Astrocyte (in vitro differentiated cells and primary cell): ENCODE measurements at regions not wholly inside any gene's neighbourhood (a gene's known extent, or its start where the extent isn't known, plus 50 kb on each side); places are given as distances from the start of the nearest gene placed in this dataset.
A peak's percentile ranks its signal among the peaks of the same experiment; 100 is the strongest.

Experiments used
- DNase-seq: peaks from one replicate; pipeline ENCODE4 v3.0.0-alpha.2; 2010; ENCODE audit warnings: low read depth
- FAIRE-seq: peaks from 2 replicates; lab custom pipeline; 2011; peaks lifted over from hg19 to GRCh38; lab: Jason Lieb, UNC
- H2AFZ ChIP-seq: 2 replicates; pipeline ENCODE4 v1.6.0; 2012; ENCODE audit warnings: low read depth, low read length, inconsistent platforms
- H3K27ac ChIP-seq: 2 replicates; pipeline ENCODE4 v1.5.1; 2011; ENCODE audit warnings: low read depth, low read length, inconsistent platforms
- H3K27me3 ChIP-seq: 2 replicates; pipeline ENCODE4 v1.6.0; 2011; ENCODE audit warnings: low read length, inconsistent platforms; ENCODE audit not compliant: insufficient read depth
- H3K36me3 ChIP-seq: 2 replicates; pipeline ENCODE4 v1.5.1; 2011; ENCODE audit warnings: low read length, inconsistent platforms; ENCODE audit not compliant: insufficient read depth
- H3K4me1 ChIP-seq: 2 replicates; pipeline ENCODE4 v1.5.1; 2011; ENCODE audit warnings: low read length, inconsistent platforms; ENCODE audit not compliant: insufficient read depth
- H3K4me2 ChIP-seq: 2 replicates; pipeline ENCODE4 v1.6.0; 2012; ENCODE audit warnings: low read length, inconsistent platforms
- H3K4me3 ChIP-seq: 2 replicates; pipeline ENCODE4 v1.5.1; 2011; ENCODE audit warnings: low read depth, mild to moderate bottlenecking, low read length, inconsistent platforms; ENCODE audit not compliant: insufficient read depth
- H3K79me2 ChIP-seq: 2 replicates; pipeline ENCODE4 v1.6.0; 2012; ENCODE audit warnings: mild to moderate bottlenecking, low read length, inconsistent platforms; ENCODE audit not compliant: insufficient read depth
- H3K9ac ChIP-seq: 2 replicates; pipeline ENCODE4 v1.6.0; 2012; ENCODE audit warnings: mild to moderate bottlenecking, low read length, inconsistent platforms
- H3K9me3 ChIP-seq: 2 replicates; pipeline ENCODE4 v1.5.1; 2012; ENCODE audit warnings: low read depth, mild to moderate bottlenecking, low read length, inconsistent platforms; ENCODE audit not compliant: insufficient read depth
- H4K20me1 ChIP-seq: 2 replicates; pipeline ENCODE4 v1.6.0; 2012; ENCODE audit warnings: low read length, inconsistent platforms; ENCODE audit not compliant: insufficient read depth
- H3K27ac Mint-ChIP-seq: one replicate; pipeline ENCODE4 v1.8.0; 2021; ENCODE audit warnings: mild to moderate bottlenecking, mixed read lengths; ENCODE audit not compliant: unreplicated experiment
- H3K27me3 Mint-ChIP-seq: one replicate; pipeline ENCODE4 v1.8.0; 2021; ENCODE audit warnings: low read depth, mixed read lengths; ENCODE audit not compliant: unreplicated experiment
- H3K36me3 Mint-ChIP-seq: one replicate; pipeline ENCODE4 v1.8.0; 2021; ENCODE audit warnings: low read depth, mixed read lengths; ENCODE audit not compliant: unreplicated experiment
- H3K4me1 Mint-ChIP-seq: one replicate; pipeline ENCODE4 v1.8.0; 2021; ENCODE audit warnings: low read depth, mixed read lengths; ENCODE audit not compliant: unreplicated experiment
- H3K4me3 Mint-ChIP-seq: one replicate; pipeline ENCODE4 v1.8.0; 2021; ENCODE audit warnings: mild to moderate bottlenecking, moderate library complexity, mixed read lengths; ENCODE audit not compliant: unreplicated experiment
- H3K9me3 Mint-ChIP-seq: one replicate; pipeline ENCODE4 v1.8.0; 2021; ENCODE audit warnings: mild to moderate bottlenecking, mixed read lengths; ENCODE audit not compliant: unreplicated experiment
- CTCF ChIP-seq: IDR thresholded peaks from 2 replicates; pipeline ENCODE4 v1.5.1; 2011; ENCODE audit warnings: low read depth, mild to moderate bottlenecking, inconsistent platforms, low read length, moderate library complexity; ENCODE audit not compliant: insufficient read depth
- EZH2 ChIP-seq: IDR thresholded peaks from 2 replicates; pipeline ENCODE4 v1.6.1; 2012; ENCODE audit warnings: mild to moderate bottlenecking, low read length, inconsistent platforms; ENCODE audit not compliant: insufficient read depth

- no peak overlapping the region for H2AFZ ChIP-seq
- H3K27ac ChIP-seq = no peak overlapping the region
- no peaks in the 10 kb centered on the region for H3K27me3 ChIP-seq
- no peaks in the 10 kb centered on the region for H3K79me2 ChIP-seq
- Mint-ChIP-seq H3K9me3 (no peaks in the 10 kb centered on the region), H3K36me3 (no peaks in the 10 kb centered on the region), H3K4me1 (peaks cover 19% of the 10 kb centered on the region), H3K27me3 (no peaks in the 10 kb centered on the region), H3K4me3 (no peak overlapping the region), H3K27ac (no peak overlapping the region)
- peak; percentile 91 for DNase-seq
- no peak overlapping the region for H3K4me3 ChIP-seq
- peaks cover 13% of the 10 kb centered on the region for H3K4me1 ChIP-seq
- H4K20me1 ChIP-seq = no peaks in the 10 kb centered on the region
- H3K9me3 ChIP-seq = no peaks in the 10 kb centered on the region
- H3K36me3 ChIP-seq = no peaks in the 10 kb centered on the region
- peak overlapping the region; percentile 29 for H3K4me2 ChIP-seq
- peak; percentile 9 for FAIRE-seq
- no peak for TF ChIP-seq EZH2
- no peak for TF ChIP-seq CTCF
- H3K9ac ChIP-seq = no peak overlapping the region
These were observed 170.3 kb downstream of the ZC3H11B start for GRCh38 chr1:219442611-219443061.

GRCh38 chr1:219441884-219442283 is 171.0 kb downstream of the ZC3H11B start:
- no peak overlapping the region for H3K27ac Mint-ChIP-seq
- no peak overlapping the region for H3K27ac ChIP-seq

More at GRCh38 chr1:219441884-219442283, 171.0 kb downstream of the ZC3H11B start:
- no peaks in the 10 kb centered on the region for H3K9me3 Mint-ChIP-seq
- Histone ChIP-seq H2AFZ (no peak overlapping the region), H3K79me2 (no peaks in the 10 kb centered on the region), H3K9ac (no peak overlapping the region), H3K4me1 (peaks cover 13% of the 10 kb centered on the region), H3K9me3 (no peaks in the 10 kb centered on the region), H3K36me3 (no peaks in the 10 kb centered on the region), H3K4me2 (no peak overlapping the region), H3K27me3 (no peaks in the 10 kb centered on the region), H4K20me1 (no peaks in the 10 kb centered on the region), H3K4me3 (no peak overlapping the region)
- FAIRE-seq (no peak), DNase-seq (no peak)
- H3K27me3 Mint-ChIP-seq = no peaks in the 10 kb centered on the region
- no peak overlapping the region for H3K4me3 Mint-ChIP-seq
- TF ChIP-seq CTCF (no peak), EZH2 (no peak)
- peaks cover 18% of the 10 kb centered on the region for H3K4me1 Mint-ChIP-seq
- no peaks in the 10 kb centered on the region for H3K36me3 Mint-ChIP-seq
